Lung (tissue), 11 donors: ENCODE measurements at regions not wholly inside any gene's neighbourhood (a gene's known extent, or its start where the extent isn't known, plus 50 kb on each side); places are given as distances from the start of the nearest gene placed in this dataset.

ENCODE experiments used
- ATAC-seq: fragments of 200-7000 bp; cut with Tn5 transposase; one replicate; pipeline ENCODE4 v1.9.1; 2020; ENCODE audit warnings: moderate number of reproducible peaks; ENCODE audit not compliant: insufficient read depth, low FRiP score
- DNase-seq, 3 donors: peaks; one replicate each; pipeline ENCODE4 v3.0.0-alpha.2; 2013 to 2017
- H3K27ac ChIP-seq, 2 donors: one replicate each; pipeline ENCODE4 v1.5.1; 2013; ENCODE audit warnings: mild to moderate bottlenecking in 2 of 2, moderate library complexity in 2 of 2, control low read depth in 1 of 2, inconsistent platforms in 1 of 2, low read depth in 1 of 2, low read length in 1 of 2
- H3K27me3 ChIP-seq, 3 donors: one replicate each; pipeline ENCODE4 v1.5.1; 2013; ENCODE audit warnings: low read length in 2 of 3; ENCODE audit not compliant: control insufficient read depth in 3 of 3, insufficient read depth in 3 of 3
- H3K36me3 ChIP-seq, 4 donors: one replicate each; pipeline ENCODE4 v1.5.1; 2013; ENCODE audit warnings: low read length in 4 of 4, mild to moderate bottlenecking in 1 of 4, moderate library complexity in 1 of 4; ENCODE audit not compliant: control insufficient read depth in 4 of 4, insufficient read depth in 4 of 4
- H3K4me1 ChIP-seq, 5 donors: one replicate each; pipeline ENCODE4 v1.5.1; 2013; ENCODE audit warnings: low read length in 5 of 5, mild to moderate bottlenecking in 2 of 5, moderate library complexity in 1 of 5; ENCODE audit not compliant: control insufficient read depth in 5 of 5, insufficient read depth in 5 of 5
- H3K4me3 ChIP-seq: one replicate; pipeline ENCODE4 v1.5.1; 2013; ENCODE audit warnings: mild to moderate bottlenecking, control low read depth, moderate library complexity
- H3K9ac ChIP-seq, 2 donors: one replicate each; pipeline ENCODE4 v1.5.1; 2013; ENCODE audit warnings: low read length in 2 of 2, control low read depth in 1 of 2; ENCODE audit not compliant: insufficient read depth in 1 of 2
- H3K9me3 ChIP-seq, 4 donors: one replicate each; pipeline ENCODE4 v1.5.1; 2013; ENCODE audit warnings: low read length in 3 of 4, mild to moderate bottlenecking in 1 of 4, moderate library complexity in 1 of 4; ENCODE audit not compliant: control insufficient read depth in 4 of 4, insufficient read depth in 3 of 4
- CTCF ChIP-seq: IDR thresholded peaks from 2 replicates; pipeline ENCODE4 v1.5.1; 2012; ENCODE audit warnings: mild to moderate bottlenecking; ENCODE audit errors: control extremely low read depth, extremely low read depth
- WGBS, 2 donors: extraction: QIAGEN DNeasy Blood & Tissue Kit; methylation state at CpG; one replicate each; pipeline ENCODE4 v1.1.7; 2013; 5-methylcytosine and 5-hydroxymethylcytosine counted together
- donor health status: control.
- donor health status: control.
- donor health status: Bipolar disorder and iron deficiency.
- donor health status: healthy.
- donor health status: DM: yes; HTN: yes; CAD: no.

GRCh38 chr5:33034777-33035176 is 323.7 kb downstream of the NPR3 start:
- WGBS, 2 donors: 52 to 76% methylated on average over 1 of the region's 1 CpG
- no peak overlapping the region for H3K4me3 ChIP-seq
- H3K9ac ChIP-seq: no peak overlapping the region
- no peaks in the 10 kb centered on the region for H3K27me3 ChIP-seq
- TF ChIP-seq CTCF: no peak
- H3K4me1 ChIP-seq: peaks cover 0 to 3% (median 0%) of the 10 kb centered on the region in 5 donors
- H3K9me3 ChIP-seq: no peaks in the 10 kb centered on the region
- no peak overlapping the region for H3K27ac ChIP-seq
- H3K36me3 ChIP-seq: no peaks in the 10 kb centered on the region
- ATAC-seq (no peak), DNase-seq (no peak)

GRCh38 chr5:33035851-33036527 is 324.9 kb downstream of the NPR3 start:
- TF ChIP-seq CTCF: no peak
- Histone ChIP-seq H3K4me1 (peaks cover 0 to 3% (median 0%) of the 10 kb centered on the region in 5 donors), H3K4me3 (no peak overlapping the region), H3K9me3 (peaks cover 0 to 9% (median 3%) of the 10 kb centered on the region in 4 donors), H3K9ac (no peak overlapping the region), H3K27me3 (no peaks in the 10 kb centered on the region), H3K27ac (no peak overlapping the region), H3K36me3 (no peaks in the 10 kb centered on the region)
- DNase-seq: no peak
- no peak for ATAC-seq
- 92 to 100% methylated on average over 3 of the region's 3 CpGs for WGBS, 2 donors

- no peak for ATAC-seq
- WGBS, 2 donors: 93 to 100% methylated on average over 1 of the region's 1 CpG
- no peak for TF ChIP-seq CTCF
- Histone ChIP-seq H3K27ac (no peak overlapping the region), H3K4me3 (no peak overlapping the region), H3K36me3 (no peaks in the 10 kb centered on the region), H3K27me3 (no peaks in the 10 kb centered on the region), H3K4me1 (peaks cover 0 to 3% (median 0%) of the 10 kb centered on the region in 5 donors), H3K9me3 (peaks cover 0 to 19% (median 5%) of the 10 kb centered on the region in 4 donors), H3K9ac (no peak overlapping the region)
- DNase-seq: no peak
These were observed 326.0 kb downstream of the NPR3 start for GRCh38 chr5:33037076-33037475.

GRCh38 chr5:33041586-33041985 is 330.5 kb downstream of the NPR3 start:
- ATAC-seq (no peak), DNase-seq (no peak)
- WGBS, 2 donors: 84 to 93% methylated on average over 3 of the region's 3 CpGs

More at GRCh38 chr5:33041586-33041985, 330.5 kb downstream of the NPR3 start:
- TF ChIP-seq CTCF: no peak
- peaks cover 0 to 19% (median 6%) of the 10 kb centered on the region in 4 donors for H3K9me3 ChIP-seq
- no peak overlapping the region for H3K27ac ChIP-seq
- no peaks in the 10 kb centered on the region for H3K4me1 ChIP-seq
- H3K4me3 ChIP-seq: no peak overlapping the region
- no peaks in the 10 kb centered on the region for H3K27me3 ChIP-seq
- H3K36me3 ChIP-seq: no peaks in the 10 kb centered on the region
- no peak overlapping the region for H3K9ac ChIP-seq
